Inflammatory macrophage (primary cell): ENCODE measurements at regions not wholly inside any gene's neighbourhood (a gene's known extent, or its start where the extent isn't known, plus 50 kb on each side); places are given as distances from the start of the nearest gene placed in this dataset.
A peak's percentile ranks its signal among the peaks of the same experiment; 100 is the strongest.
"Not testable (repeated sequence)": the region's sequence is repeated elsewhere in the genome, so short reads cannot be mapped to it uniquely, and the experiment has no call there.

Experiments
- DNase-seq, 2 donors: peaks; one replicate each; pipeline ENCODE4 v3.0.0-alpha.2; 2020 to 2022

GRCh38 chr4:10388146-10388545 is 69.1 kb downstream of the ZNF518B start:
- DNase-seq = not testable (repeated sequence)

- no peak for DNase-seq
These were observed 71.2 kb downstream of the ZNF518B start for GRCh38 chr4:10385994-10386394.

GRCh38 chr4:10384974-10385373 is 72.3 kb downstream of the ZNF518B start:
- DNase-seq = no peak

GRCh38 chr4:10383417-10383816 is 73.8 kb downstream of the ZNF518B start:
- DNase-seq = no peak

GRCh38 chr4:10382171-10382570 is 75.1 kb downstream of the ZNF518B start:
- DNase-seq = not testable (repeated sequence)

GRCh38 chr4:10381146-10381545 is 76.1 kb downstream of the ZNF518B start:
- DNase-seq = no peak

GRCh38 chr4:10380735-10381134 is 76.5 kb downstream of the ZNF518B start:
- DNase-seq = peak; percentile 36 to 65

- no peak for DNase-seq
These were observed 85.3 kb downstream of the ZNF518B start for GRCh38 chr4:10371869-10372471.

GRCh38 chr4:10371121-10371520 is 86.1 kb downstream of the ZNF518B start:
- DNase-seq = no peak

- no peak for DNase-seq
These were observed 87.7 kb downstream of the ZNF518B start for GRCh38 chr4:10369517-10369916.

- no peak for DNase-seq
These were observed 90.6 kb downstream of the ZNF518B start for GRCh38 chr4:10366628-10367027.

- no peak for DNase-seq
These were observed 93.0 kb downstream of the ZNF518B start for GRCh38 chr4:10364194-10364593.

- DNase-seq = no peak
These were observed 102.5 kb downstream of the ZNF518B start for GRCh38 chr4:10354746-10355145.

- DNase-seq = no peak
These were observed 103.0 kb downstream of the ZNF518B start for GRCh38 chr4:10354225-10354624.

GRCh38 chr4:10353110-10353509 is 104.1 kb downstream of the ZNF518B start:
- no peak for DNase-seq

GRCh38 chr4:10348241-10348640 is 109.0 kb downstream of the ZNF518B start:
- no peak for DNase-seq

GRCh38 chr4:10347815-10348214 is 109.4 kb downstream of the ZNF518B start:
- DNase-seq = no peak

GRCh38 chr4:10347281-10347795 is 109.9 kb downstream of the ZNF518B start:
- no peak for DNase-seq

GRCh38 chr4:10346023-10346422 is 111.2 kb downstream of the ZNF518B start:
- DNase-seq = no peak

- no peak for DNase-seq
These were observed 111.8 kb downstream of the ZNF518B start for GRCh38 chr4:10345381-10345784.

GRCh38 chr4:10344824-10345223 is 112.4 kb downstream of the ZNF518B start:
- DNase-seq = no peak

GRCh38 chr4:10343656-10344055 is 113.6 kb downstream of the ZNF518B start:
- DNase-seq = no peak

GRCh38 chr4:10342866-10343265 is 114.4 kb downstream of the ZNF518B start:
- no peak for DNase-seq

- DNase-seq = no peak
These were observed 120.8 kb downstream of the ZNF518B start for GRCh38 chr4:10336471-10336870.

- no peak for DNase-seq
These were observed 122.2 kb downstream of the ZNF518B start for GRCh38 chr4:10335050-10335449.
